WERI-Rb-1 (cell line): ENCODE measurements at regions not wholly inside any gene's neighbourhood (a gene's known extent, or its start where the extent isn't known, plus 50 kb on each side); places are given as distances from the start of the nearest gene placed in this dataset.

ENCODE experiments used
- DNase-seq: peaks from one replicate; pipeline ENCODE4 v3.0.0-alpha.2; 2020
- H3K27ac ChIP-seq: fragments of 250-450 bp; sonication (Bioruptor Pico); 2 replicates; pipeline ENCODE4 v1.5.1; 2020; ENCODE audit warnings: mild to moderate bottlenecking, moderate library complexity
- H3K27me3 ChIP-seq: fragments of 250-450 bp; sonication (Bioruptor Pico); 2 replicates; pipeline ENCODE4 v1.5.1; 2021; ENCODE audit warnings: mild to moderate bottlenecking, low read depth, moderate library complexity; ENCODE audit not compliant: insufficient read depth, severe bottlenecking
- H3K36me3 ChIP-seq: fragments of 250-450 bp; sonication (Bioruptor Pico); 2 replicates; pipeline ENCODE4 v1.5.1; 2020; ENCODE audit warnings: mild to moderate bottlenecking, moderate library complexity
- H3K4me3 ChIP-seq: 2 replicates; pipeline ENCODE4 v1.5.1; 2011; ENCODE audit warnings: low read depth, mild to moderate bottlenecking, control low read depth, low read length
- H3K9me3 ChIP-seq: fragments of 250-450 bp; sonication (Bioruptor Pico); 2 replicates; pipeline ENCODE4 v1.5.1; 2021; ENCODE audit warnings: mild to moderate bottlenecking, moderate library complexity; ENCODE audit not compliant: severe bottlenecking
- CTCF ChIP-seq: IDR thresholded peaks from 2 replicates; pipeline ENCODE4 v1.5.1; 2011; ENCODE audit warnings: low read depth, mild to moderate bottlenecking, control low read depth, inconsistent platforms, low read length

DNA sequence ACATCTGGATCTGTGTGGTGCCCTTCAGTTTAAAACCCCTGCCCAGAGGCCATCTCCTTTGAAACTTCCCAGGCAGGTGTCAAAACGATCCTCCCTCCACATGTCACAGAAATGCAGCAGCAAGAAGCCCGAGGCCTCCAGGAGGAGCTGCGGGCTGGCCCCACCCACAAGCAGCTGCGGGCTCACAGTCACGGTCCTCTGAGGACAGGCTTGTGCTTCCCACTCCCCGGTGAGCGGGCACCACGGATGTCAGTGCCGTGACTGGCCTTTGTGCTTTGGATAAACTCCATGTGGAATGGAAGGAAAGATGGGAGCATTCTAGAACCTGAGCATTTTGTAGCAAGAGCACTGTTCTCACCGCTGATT lies 65.8 kb downstream of the SIK1 start:
- no peaks in the 10 kb centered on the region for H3K27me3 ChIP-seq
- H3K9me3 ChIP-seq, result no peaks in the 10 kb centered on the region
- H3K36me3 ChIP-seq, result no peaks in the 10 kb centered on the region
- H3K27ac ChIP-seq, result peak overlapping the region; percentile 88
- H3K4me3 ChIP-seq, result peak overlapping the region; percentile 29
- peak; percentile 88 for DNase-seq
- TF ChIP-seq CTCF, result 0 out of 2 replicates have a peak, but pooled peaks have one; percentile 18

GRCh38 chr21:43360441-43361126 lies 66.3 kb downstream of the SIK1 start:
- no peak for DNase-seq
- H3K27me3 ChIP-seq, result no peaks in the 10 kb centered on the region
- H3K27ac ChIP-seq, result no peak overlapping the region
- H3K9me3 ChIP-seq, result no peaks in the 10 kb centered on the region
- H3K36me3 ChIP-seq, result no peaks in the 10 kb centered on the region
- no peak for TF ChIP-seq CTCF
- no peak overlapping the region for H3K4me3 ChIP-seq

GRCh38 chr21:43358940-43359822 lies 67.8 kb downstream of the SIK1 start:
- Histone ChIP-seq H3K36me3 (no peaks in the 10 kb centered on the region), H3K27ac (no peak overlapping the region), H3K4me3 (no peak overlapping the region), H3K9me3 (no peaks in the 10 kb centered on the region), H3K27me3 (no peaks in the 10 kb centered on the region)
- DNase-seq, result no peak
- no peak for TF ChIP-seq CTCF

DNA sequence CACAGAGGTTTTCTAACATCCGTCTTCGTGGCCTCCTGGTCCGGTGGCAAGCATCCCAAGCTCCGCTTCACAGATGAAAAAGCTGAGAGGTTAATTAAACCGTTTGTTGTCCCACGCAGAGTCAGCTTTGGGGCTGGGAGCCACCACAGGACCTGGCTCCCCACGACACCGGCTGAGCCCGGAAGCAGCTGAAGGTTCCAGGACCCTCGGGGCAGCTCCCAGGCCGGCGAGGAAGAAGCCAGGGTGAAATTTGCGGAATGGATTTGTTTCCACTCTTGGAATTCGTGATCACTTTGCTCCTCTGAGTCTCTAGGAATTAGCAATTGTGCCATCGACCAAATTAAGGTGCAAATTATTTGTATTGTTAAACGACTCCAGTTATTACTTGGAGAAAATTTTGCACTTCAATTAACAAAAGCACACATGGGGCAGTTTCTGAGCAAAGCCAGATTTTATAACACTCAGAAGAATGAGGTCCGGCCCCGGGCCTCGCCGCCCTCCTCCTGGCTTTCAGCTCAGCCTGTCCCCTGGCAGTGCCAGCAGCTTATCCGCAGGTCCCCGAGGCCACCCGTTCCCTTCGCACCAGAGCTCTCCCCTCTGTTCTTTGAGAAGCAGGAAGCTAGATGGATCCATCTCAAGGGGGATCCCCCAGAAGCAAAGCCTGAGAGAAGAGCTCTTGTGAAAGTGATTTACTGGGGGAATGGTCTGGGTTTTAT lies 69.1 kb downstream of the SIK1 start:
- Histone ChIP-seq H3K9me3 (no peaks in the 10 kb centered on the region), H3K27me3 (no peaks in the 10 kb centered on the region), H3K27ac (no peak overlapping the region), H3K4me3 (no peak overlapping the region), H3K36me3 (no peaks in the 10 kb centered on the region)
- no peak for DNase-seq
- no peak for TF ChIP-seq CTCF

DNA sequence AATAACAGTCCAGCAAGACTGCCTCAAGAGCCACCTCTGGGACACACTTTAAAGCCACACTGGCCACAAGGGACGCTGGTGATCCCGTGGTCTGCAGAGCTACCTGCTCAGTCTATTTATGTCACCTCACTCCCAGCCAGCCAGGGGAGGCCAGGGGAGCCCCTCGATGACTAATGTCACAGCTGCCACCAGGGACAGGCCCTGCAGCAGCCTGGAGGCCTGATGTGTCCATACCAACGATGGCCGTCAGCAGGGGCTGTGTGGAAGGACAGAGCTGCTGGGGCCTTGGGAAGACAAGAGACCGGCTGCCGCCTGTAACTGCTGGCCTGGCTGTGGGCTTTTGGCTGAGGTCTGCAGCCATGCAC lies 71.0 kb downstream of the SIK1 start:
- Histone ChIP-seq H3K36me3 (no peaks in the 10 kb centered on the region), H3K4me3 (no peak overlapping the region), H3K9me3 (no peaks in the 10 kb centered on the region), H3K27me3 (no peaks in the 10 kb centered on the region), H3K27ac (no peak overlapping the region)
- DNase-seq, result peak; percentile 44
- peak; percentile 48 for TF ChIP-seq CTCF
